ENCODE measurements at regions not wholly inside any gene's neighbourhood (a gene's known extent, or its start where the extent isn't known, plus 50 kb on each side); places are given as distances from the start of the nearest gene placed in this dataset.

DNA sequence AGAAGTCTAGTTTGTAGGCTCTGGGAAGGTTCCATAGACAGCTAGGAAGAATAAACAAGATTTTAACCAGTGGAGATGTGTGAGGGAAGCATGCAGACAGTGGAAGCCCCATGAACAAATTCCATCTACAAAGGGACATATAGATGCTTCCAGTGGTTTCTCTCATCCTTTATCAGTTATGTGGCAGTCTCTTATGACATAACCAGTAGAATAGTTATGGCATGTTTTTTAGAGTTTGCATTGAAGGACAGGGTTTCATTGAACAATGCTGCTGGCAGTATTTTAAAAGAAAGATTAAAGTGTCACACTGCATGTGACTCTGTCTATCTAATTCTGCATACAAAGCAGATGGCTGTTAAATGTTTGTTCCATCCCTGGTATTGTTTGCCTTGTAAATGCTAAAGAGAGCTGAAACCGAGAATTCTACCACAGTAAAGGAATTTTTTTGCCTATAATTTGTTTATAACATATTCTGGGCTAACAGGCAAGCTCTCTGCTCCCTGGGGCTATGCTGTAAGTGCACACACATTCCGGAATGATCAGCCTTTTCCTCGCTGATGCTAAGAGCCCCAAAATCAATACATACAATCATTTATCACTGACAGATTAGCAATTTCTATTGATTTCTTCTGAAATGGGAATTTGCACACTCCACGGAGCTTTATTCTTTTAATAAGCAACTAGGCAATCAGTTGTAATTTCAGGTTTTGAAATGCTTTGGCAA lies 76.8 kb upstream of the PELI1 start:
- TF ChIP-seq, protein P1, sequence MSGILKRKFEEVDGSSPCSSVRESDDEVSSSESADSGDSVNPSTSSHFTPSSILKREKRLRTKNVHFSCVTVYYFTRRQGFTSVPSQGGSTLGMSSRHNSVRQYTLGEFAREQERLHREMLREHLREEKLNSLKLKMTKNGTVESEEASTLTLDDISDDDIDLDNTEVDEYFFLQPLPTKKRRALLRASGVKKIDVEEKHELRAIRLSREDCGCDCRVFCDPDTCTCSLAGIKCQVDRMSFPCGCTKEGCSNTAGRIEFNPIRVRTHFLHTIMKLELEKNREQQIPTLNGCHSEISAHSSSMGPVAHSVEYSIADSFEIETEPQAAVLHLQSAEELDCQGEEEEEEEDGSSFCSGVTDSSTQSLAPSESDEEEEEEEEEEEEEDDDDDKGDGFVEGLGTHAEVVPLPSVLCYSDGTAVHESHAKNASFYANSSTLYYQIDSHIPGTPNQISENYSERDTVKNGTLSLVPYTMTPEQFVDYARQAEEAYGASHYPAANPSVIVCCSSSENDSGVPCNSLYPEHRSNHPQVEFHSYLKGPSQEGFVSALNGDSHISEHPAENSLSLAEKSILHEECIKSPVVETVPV (CRISPR knock-in tag; IDR thresholded peaks at IDR 0.05) = no peak
- TF ChIP-seq ZNF565 (CRISPR knock-in tag; conservative IDR thresholded peaks at IDR 0.05; ENCODE audit: low read depth) = no peak
- TF ChIP-seq ESRRG (CRISPR knock-in tag; IDR thresholded peaks at IDR 0.05) = no peak
- no peak for TF ChIP-seq TOX (CRISPR knock-in tag; IDR thresholded peaks at IDR 0.05; ENCODE audit: borderline replicate concordance)
- no peak for TF ChIP-seq ZNF70 (CRISPR knock-in tag; IDR thresholded peaks at IDR 0.05)
- TF ChIP-seq SNAI2 (CRISPR knock-in tag; IDR thresholded peaks at IDR 0.05) = no peak
- no peak for TF ChIP-seq OSR1 (CRISPR knock-in tag; IDR thresholded peaks at IDR 0.05)
- TF ChIP-seq CSDC2 (CRISPR knock-in tag; IDR thresholded peaks at IDR 0.05) = no peak
- TF ChIP-seq TCF4 (CRISPR knock-in tag; IDR thresholded peaks at IDR 0.05; ENCODE audit: borderline replicate concordance) = no peak
- TF ChIP-seq, protein P2, sequence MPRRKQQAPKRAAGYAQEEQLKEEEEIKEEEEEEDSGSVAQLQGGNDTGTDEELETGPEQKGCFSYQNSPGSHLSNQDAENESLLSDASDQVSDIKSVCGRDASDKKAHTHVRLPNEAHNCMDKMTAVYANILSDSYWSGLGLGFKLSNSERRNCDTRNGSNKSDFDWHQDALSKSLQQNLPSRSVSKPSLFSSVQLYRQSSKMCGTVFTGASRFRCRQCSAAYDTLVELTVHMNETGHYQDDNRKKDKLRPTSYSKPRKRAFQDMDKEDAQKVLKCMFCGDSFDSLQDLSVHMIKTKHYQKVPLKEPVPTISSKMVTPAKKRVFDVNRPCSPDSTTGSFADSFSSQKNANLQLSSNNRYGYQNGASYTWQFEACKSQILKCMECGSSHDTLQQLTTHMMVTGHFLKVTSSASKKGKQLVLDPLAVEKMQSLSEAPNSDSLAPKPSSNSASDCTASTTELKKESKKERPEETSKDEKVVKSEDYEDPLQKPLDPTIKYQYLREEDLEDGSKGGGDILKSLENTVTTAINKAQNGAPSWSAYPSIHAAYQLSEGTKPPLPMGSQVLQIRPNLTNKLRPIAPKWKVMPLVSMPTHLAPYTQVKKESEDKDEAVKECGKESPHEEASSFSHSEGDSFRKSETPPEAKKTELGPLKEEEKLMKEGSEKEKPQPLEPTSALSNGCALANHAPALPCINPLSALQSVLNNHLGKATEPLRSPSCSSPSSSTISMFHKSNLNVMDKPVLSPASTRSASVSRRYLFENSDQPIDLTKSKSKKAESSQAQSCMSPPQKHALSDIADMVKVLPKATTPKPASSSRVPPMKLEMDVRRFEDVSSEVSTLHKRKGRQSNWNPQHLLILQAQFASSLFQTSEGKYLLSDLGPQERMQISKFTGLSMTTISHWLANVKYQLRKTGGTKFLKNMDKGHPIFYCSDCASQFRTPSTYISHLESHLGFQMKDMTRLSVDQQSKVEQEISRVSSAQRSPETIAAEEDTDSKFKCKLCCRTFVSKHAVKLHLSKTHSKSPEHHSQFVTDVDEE (CRISPR knock-in tag; IDR thresholded peaks at IDR 0.05) = no peak
- TF ChIP-seq, protein P3, sequence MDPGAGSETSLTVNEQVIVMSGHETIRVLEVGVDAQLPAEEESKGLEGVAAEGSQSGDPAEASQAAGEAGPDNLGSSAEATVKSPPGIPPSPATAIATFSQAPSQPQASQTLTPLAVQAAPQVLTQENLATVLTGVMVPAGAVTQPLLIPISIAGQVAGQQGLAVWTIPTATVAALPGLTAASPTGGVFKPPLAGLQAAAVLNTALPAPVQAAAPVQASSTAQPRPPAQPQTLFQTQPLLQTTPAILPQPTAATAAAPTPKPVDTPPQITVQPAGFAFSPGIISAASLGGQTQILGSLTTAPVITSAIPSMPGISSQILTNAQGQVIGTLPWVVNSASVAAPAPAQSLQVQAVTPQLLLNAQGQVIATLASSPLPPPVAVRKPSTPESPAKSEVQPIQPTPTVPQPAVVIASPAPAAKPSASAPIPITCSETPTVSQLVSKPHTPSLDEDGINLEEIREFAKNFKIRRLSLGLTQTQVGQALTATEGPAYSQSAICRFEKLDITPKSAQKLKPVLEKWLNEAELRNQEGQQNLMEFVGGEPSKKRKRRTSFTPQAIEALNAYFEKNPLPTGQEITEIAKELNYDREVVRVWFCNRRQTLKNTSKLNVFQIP (CRISPR knock-in tag; IDR thresholded peaks at IDR 0.05; ENCODE audit: borderline replicate concordance, low read depth) = no peak
- TF ChIP-seq ISL1 (CRISPR knock-in tag; IDR thresholded peaks at IDR 0.05) = no peak
- TF ChIP-seq ZFP30 (CRISPR knock-in tag; IDR thresholded peaks at IDR 0.05) = no peak
- TF ChIP-seq ARNTL (CRISPR knock-in tag; IDR thresholded peaks at IDR 0.05; ENCODE audit: borderline replicate concordance, low read depth) = no peak
- no peak for ATAC-seq

DNA sequence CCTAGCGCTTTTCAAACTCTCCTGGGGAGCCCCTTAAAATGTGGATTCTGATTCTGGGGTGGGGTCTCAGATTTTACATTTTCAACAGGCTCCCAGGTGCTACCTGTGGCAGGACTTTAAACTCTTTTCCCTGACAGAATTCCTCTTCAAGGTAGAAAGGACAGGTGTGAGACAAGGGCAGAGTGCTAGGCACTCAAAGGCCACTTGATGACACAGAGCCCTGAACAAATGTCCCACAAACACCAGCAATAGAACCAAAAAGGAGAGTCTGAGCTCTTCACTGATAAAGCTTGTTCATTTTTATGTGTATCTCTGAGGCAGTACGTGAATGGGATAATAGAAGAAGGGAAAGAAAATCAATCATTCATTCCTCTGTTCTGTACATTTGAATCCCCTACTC lies 77.7 kb upstream of the PELI1 start:
- no peak for ATAC-seq
- TF ChIP-seq ZNF70 (CRISPR knock-in tag; IDR thresholded peaks at IDR 0.05) (no peak), ESRRG (CRISPR knock-in tag; IDR thresholded peaks at IDR 0.05) (no peak), SNAI2 (CRISPR knock-in tag; IDR thresholded peaks at IDR 0.05) (no peak)
- TF ChIP-seq, protein P4, sequence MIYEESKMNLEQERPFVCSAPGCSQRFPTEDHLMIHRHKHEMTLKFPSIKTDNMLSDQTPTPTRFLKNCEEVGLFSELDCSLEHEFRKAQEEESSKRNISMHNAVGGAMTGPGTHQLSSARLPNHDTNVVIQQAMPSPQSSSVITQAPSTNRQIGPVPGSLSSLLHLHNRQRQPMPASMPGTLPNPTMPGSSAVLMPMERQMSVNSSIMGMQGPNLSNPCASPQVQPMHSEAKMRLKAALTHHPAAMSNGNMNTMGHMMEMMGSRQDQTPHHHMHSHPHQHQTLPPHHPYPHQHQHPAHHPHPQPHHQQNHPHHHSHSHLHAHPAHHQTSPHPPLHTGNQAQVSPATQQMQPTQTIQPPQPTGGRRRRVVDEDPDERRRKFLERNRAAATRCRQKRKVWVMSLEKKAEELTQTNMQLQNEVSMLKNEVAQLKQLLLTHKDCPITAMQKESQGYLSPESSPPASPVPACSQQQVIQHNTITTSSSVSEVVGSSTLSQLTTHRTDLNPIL (CRISPR knock-in tag; IDR thresholded peaks at IDR 0.05; ENCODE audit: low read depth) = no peak

DNA sequence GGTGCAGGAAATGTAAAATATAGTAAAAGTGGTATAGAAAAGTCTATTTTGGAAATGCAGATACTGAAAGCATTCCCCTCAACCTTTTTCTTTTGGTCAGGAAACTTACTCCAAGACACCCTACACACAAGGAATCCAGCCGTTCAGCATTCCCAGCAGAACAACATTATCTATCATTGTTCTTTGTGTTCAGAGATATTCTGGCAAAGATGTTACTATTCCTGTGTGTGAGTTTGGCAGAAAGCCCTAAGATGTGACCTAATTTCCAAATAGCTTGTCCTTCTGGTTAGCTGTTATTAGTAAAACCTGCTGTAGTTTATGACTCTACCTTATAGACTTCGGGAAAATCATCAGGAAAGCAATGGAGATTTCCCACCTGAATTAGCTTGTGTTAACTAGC lies 78.1 kb upstream of the PELI1 start:
- no peak; the same call in 1 of the 3 replicates for ATAC-seq
- TF ChIP-seq, protein P4 (CRISPR knock-in tag; IDR thresholded peaks at IDR 0.05; ENCODE audit: low read depth) = no peak
- TF ChIP-seq OSR1 (CRISPR knock-in tag; IDR thresholded peaks at IDR 0.05) = no peak
- peak; percentile 52 for TF ChIP-seq ISL1 (CRISPR knock-in tag; IDR thresholded peaks at IDR 0.05)

DNA sequence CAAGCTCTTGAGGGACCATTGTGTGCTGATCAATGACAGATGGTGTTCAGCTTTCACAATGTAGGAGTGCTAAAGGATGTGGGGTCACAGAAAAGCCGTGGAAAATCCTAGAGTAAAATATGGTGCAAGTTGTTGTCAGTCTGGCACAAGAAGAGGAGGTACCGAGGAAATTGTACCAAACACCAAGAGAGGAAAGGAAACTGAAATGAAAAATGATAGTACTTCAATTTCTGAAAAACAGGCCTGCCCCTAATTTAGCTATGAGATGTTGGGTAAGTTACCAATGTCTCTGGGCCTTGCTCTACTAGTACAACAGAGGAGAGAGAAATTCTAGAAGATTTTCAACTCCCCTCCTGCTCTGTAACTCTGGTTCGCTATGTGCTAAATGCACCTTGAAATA lies 78.8 kb upstream of the PELI1 start:
- ATAC-seq = no peak
- TF ChIP-seq TCF4 (CRISPR knock-in tag; IDR thresholded peaks at IDR 0.05; ENCODE audit: borderline replicate concordance) (no peak), ISL1 (CRISPR knock-in tag; IDR thresholded peaks at IDR 0.05) (no peak), ZFP30 (CRISPR knock-in tag; IDR thresholded peaks at IDR 0.05) (no peak), ARNTL (CRISPR knock-in tag; IDR thresholded peaks at IDR 0.05; ENCODE audit: borderline replicate concordance, low read depth) (no peak), SNAI2 (CRISPR knock-in tag; IDR thresholded peaks at IDR 0.05) (no peak), ZNF8 (CRISPR knock-in tag; IDR thresholded peaks at IDR 0.05) (no peak), GLIS3 (CRISPR knock-in tag; IDR thresholded peaks at IDR 0.05) (no peak), ZNF565 (CRISPR knock-in tag; conservative IDR thresholded peaks at IDR 0.05; ENCODE audit: low read depth) (no peak), ZNF70 (CRISPR knock-in tag; IDR thresholded peaks at IDR 0.05) (no peak), ZC3H10 (CRISPR knock-in tag; IDR thresholded peaks at IDR 0.05) (no peak)
- TF ChIP-seq, protein P2 (CRISPR knock-in tag; IDR thresholded peaks at IDR 0.05) = no peak
- TF ChIP-seq, protein P5, sequence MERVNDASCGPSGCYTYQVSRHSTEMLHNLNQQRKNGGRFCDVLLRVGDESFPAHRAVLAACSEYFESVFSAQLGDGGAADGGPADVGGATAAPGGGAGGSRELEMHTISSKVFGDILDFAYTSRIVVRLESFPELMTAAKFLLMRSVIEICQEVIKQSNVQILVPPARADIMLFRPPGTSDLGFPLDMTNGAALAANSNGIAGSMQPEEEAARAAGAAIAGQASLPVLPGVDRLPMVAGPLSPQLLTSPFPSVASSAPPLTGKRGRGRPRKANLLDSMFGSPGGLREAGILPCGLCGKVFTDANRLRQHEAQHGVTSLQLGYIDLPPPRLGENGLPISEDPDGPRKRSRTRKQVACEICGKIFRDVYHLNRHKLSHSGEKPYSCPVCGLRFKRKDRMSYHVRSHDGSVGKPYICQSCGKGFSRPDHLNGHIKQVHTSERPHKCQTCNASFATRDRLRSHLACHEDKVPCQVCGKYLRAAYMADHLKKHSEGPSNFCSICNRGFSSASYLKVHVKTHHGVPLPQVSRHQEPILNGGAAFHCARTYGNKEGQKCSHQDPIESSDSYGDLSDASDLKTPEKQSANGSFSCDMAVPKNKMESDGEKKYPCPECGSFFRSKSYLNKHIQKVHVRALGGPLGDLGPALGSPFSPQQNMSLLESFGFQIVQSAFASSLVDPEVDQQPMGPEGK (CRISPR knock-in tag; IDR thresholded peaks at IDR 0.05; ENCODE audit: borderline replicate concordance) = no peak

Measured in SK-N-SH treated with all-trans-retinoic acid at 6 μM for 48 hours (cell line).